ENCODE measurements at regions not wholly inside any gene's neighbourhood (a gene's known extent, or its start where the extent isn't known, plus 50 kb on each side); places are given as distances from the start of the nearest gene placed in this dataset.
"Not testable (repeated sequence)": the region's sequence is repeated elsewhere in the genome, so short reads cannot be mapped to it uniquely, and the experiment has no call there.

DNA sequence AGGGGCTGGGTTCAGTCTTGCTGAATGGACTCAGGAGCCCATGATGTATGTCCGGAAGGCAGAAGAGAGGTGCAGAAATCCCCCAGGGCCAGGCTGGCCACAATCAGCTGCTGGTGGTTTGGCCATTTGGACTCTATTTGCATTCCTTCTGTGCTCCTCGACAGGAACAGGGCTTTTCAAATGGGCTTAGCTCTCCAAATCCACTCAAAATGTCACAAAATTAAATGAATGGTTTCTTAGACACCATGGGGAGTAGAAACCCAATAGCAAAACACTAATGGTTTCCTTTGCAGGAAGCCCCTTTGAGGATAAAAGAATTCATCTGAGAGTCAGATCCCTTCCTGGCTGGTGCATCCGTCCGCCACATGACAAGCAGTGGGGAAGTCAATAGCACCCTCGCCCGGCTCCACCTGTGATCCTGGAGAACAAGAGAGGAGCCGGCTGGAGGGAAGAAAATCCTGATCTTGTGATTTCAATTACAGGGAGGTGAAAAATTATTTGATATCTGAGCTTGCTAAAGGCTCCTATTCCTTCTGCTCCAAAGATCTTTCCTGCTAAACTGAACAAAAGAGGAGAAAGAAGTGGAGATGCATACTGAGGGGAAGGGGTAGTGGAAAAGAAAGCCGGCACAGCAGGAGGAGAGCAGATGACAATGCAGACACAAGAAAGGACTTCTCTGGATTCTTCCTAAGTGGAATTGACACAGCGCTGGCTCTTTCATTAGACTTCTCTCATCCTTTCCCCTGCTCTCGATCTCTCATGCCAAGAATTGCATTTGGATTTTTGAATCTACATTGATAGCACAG, 190.7 kb downstream of the C7orf25 start:
- WGBS, 2 donors = 82 to 88% methylated on average over 10 of the region's 10 CpGs
- no peaks in the 10 kb centered on the region for H3K27me3 ChIP-seq
- no peaks in the 10 kb centered on the region for H3K4me1 ChIP-seq
- DNase-seq = no peak
- no peaks in the 10 kb centered on the region for H3K36me3 ChIP-seq (ENCODE audit: low read depth, missing control alignments)
- no peaks in the 10 kb centered on the region for H3K9me3 ChIP-seq
- no peak overlapping the region for H3K27ac ChIP-seq
- no peak overlapping the region for H3K4me3 ChIP-seq
- intact Hi-C loops (cut with DNase I; ENCODE audit: low total_unique reads) = no loop called here
- TF ChIP-seq POLR2A (IDR thresholded peaks at IDR 0.05) = no peak
- TF ChIP-seq, protein P1, sequence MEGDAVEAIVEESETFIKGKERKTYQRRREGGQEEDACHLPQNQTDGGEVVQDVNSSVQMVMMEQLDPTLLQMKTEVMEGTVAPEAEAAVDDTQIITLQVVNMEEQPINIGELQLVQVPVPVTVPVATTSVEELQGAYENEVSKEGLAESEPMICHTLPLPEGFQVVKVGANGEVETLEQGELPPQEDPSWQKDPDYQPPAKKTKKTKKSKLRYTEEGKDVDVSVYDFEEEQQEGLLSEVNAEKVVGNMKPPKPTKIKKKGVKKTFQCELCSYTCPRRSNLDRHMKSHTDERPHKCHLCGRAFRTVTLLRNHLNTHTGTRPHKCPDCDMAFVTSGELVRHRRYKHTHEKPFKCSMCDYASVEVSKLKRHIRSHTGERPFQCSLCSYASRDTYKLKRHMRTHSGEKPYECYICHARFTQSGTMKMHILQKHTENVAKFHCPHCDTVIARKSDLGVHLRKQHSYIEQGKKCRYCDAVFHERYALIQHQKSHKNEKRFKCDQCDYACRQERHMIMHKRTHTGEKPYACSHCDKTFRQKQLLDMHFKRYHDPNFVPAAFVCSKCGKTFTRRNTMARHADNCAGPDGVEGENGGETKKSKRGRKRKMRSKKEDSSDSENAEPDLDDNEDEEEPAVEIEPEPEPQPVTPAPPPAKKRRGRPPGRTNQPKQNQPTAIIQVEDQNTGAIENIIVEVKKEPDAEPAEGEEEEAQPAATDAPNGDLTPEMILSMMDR (IDR thresholded peaks at IDR 0.05) = no peak

DNA sequence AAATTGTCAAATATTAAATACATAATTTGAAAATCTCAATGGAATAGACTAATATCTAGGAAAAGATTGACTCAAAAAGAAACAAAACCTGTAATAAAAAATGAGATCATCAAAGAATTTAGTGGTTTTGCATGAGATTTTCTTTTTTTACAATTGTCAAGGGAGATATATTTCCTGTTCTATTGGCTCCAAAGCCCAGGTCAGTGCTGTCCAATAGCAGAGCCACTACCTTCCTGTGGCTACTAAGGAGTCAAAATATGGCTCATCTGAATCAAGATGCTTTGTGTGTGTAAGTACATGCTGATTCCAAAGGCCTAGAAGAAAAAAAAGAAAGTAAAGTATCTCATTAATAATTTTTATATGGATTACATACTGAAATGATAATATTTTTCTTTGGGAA, 191.9 kb downstream of the C7orf25 start:
- Histone ChIP-seq H3K4me3 (no peak overlapping the region), H3K4me1 (no peaks in the 10 kb centered on the region), H3K36me3 (ENCODE audit: low read depth, missing control alignments) (no peaks in the 10 kb centered on the region), H3K27me3 (no peaks in the 10 kb centered on the region), H3K27ac (no peak overlapping the region), H3K9me3 (no peaks in the 10 kb centered on the region)
- TF ChIP-seq, protein P1 (IDR thresholded peaks at IDR 0.05) = no peak
- TF ChIP-seq POLR2A (IDR thresholded peaks at IDR 0.05) = no peak
- intact Hi-C loops (cut with DNase I; ENCODE audit: low total_unique reads) = no loop called here
- DNase-seq = no peak

DNA sequence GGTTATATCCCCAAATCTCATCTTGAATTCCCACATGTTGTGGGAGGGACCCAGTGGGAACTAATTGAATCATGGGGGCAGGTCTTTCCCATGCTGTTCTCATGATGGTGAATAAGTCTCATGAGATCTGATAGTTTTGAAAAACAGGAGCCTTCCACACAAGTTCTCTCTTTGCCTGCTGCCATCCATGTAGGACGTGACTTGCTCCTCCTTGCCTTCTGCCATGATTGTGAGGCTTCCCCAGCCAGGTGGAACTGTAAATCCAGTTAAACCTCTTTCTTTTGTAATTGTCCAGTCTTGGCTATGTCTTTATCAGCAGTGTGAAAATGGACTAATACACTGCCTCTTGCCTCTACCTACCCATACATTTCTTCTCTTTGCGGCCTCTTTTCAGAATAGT, 193.4 kb downstream of the C7orf25 start:
- H3K9me3 ChIP-seq; intact Hi-C loops (cut with DNase I; ENCODE audit: low total_unique reads); H3K27ac ChIP-seq; H3K36me3 ChIP-seq (ENCODE audit: low read depth, missing control alignments); DNase-seq; H3K4me3 ChIP-seq; H3K4me1 ChIP-seq; H3K27me3 ChIP-seq: not testable (repeated sequence)
- 84 to 97% methylated on average over 2 of the region's 2 CpGs for WGBS, 2 donors

DNA sequence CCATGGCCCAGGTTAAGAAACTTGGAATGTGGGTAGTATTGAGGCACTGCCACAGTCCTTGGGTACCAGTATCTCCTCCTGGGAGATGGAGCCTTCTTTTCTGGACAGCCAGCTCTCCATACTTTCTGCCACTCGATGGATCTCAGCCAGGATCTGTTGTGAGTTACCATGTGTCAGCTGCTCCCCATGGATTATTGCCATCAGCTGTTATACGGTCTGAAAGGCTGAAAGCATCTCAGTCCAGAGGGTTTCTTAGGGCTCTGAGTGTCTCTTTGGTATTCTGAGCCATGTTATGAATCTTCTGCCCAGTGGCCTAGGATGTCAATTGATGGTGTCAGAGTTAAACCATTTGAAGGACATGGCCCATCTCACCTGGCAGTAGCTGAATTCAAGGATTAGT, 197.5 kb downstream of the C7orf25 start:
- H3K36me3 ChIP-seq (ENCODE audit: low read depth, missing control alignments) = no peaks in the 10 kb centered on the region
- no peak overlapping the region for H3K27ac ChIP-seq
- TF ChIP-seq, protein P1 (IDR thresholded peaks at IDR 0.05) = no peak
- no peak for TF ChIP-seq POLR2A (IDR thresholded peaks at IDR 0.05)
- H3K9me3 ChIP-seq = no peaks in the 10 kb centered on the region
- no peak for DNase-seq
- no peaks in the 10 kb centered on the region for H3K4me1 ChIP-seq
- H3K4me3 ChIP-seq = no peak overlapping the region
- no peaks in the 10 kb centered on the region for H3K27me3 ChIP-seq
- intact Hi-C loops (cut with DNase I; ENCODE audit: low total_unique reads) = no loop called here
- 81 to 86% methylated on average over 1 to 2 of the region's 2 CpGs for WGBS, 2 donors

DNA sequence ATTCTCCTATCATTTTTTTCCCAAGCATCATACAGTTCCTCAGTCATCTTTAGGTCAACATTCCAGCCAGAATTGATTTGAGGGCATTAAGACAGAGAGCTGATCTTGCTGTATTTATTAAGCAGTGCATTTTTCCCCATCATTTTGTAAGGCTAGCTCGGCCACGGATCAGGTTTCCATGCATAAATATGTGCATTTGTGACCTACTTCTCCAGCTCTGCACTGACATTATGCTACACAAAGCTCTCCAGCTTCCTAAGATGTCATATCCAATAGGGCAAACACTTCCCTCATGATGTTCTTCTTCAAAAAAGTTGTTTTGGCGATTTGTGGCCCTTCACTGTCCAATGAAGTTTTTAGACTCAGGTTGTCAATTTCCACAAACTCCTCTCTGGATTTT, 202.6 kb downstream of the C7orf25 start:
- Histone ChIP-seq H3K4me3 (no peak overlapping the region), H3K27ac (no peak overlapping the region), H3K4me1 (no peaks in the 10 kb centered on the region), H3K9me3 (no peaks in the 10 kb centered on the region), H3K27me3 (no peaks in the 10 kb centered on the region), H3K36me3 (ENCODE audit: low read depth, missing control alignments) (no peaks in the 10 kb centered on the region)
- TF ChIP-seq, protein P1 (IDR thresholded peaks at IDR 0.05) = no peak
- TF ChIP-seq POLR2A (IDR thresholded peaks at IDR 0.05) = no peak
- DNase-seq = no peak
- intact Hi-C loops (cut with DNase I; ENCODE audit: low total_unique reads) = no loop called here
- 84 to 89% methylated on average over 3 of the region's 3 CpGs for WGBS, 2 donors
